ENCODE measurements at regions not wholly inside any gene's neighbourhood (a gene's known extent, or its start where the extent isn't known, plus 50 kb on each side); places are given as distances from the start of the nearest gene placed in this dataset.

GRCh38 chr2:45191976-45192375 is 182.7 kb upstream of the SIX2 start:
- peak; percentile 65 for DNase-seq (ENCODE audit: low read depth)
- TF ChIP-seq CTCF (IDR thresholded peaks at IDR 0.05; ENCODE audit: insufficient read depth, low read length) = no peak
- no peak overlapping the region for H3K4me3 ChIP-seq (ENCODE audit: low read depth, low read length)

GRCh38 chr2:45191146-45191863 is 182.1 kb upstream of the SIX2 start:
- H3K4me3 ChIP-seq (ENCODE audit: low read depth, low read length) = no peak overlapping the region
- no peak for DNase-seq (ENCODE audit: low read depth)
- no peak for TF ChIP-seq CTCF (IDR thresholded peaks at IDR 0.05; ENCODE audit: insufficient read depth, low read length)

DNA sequence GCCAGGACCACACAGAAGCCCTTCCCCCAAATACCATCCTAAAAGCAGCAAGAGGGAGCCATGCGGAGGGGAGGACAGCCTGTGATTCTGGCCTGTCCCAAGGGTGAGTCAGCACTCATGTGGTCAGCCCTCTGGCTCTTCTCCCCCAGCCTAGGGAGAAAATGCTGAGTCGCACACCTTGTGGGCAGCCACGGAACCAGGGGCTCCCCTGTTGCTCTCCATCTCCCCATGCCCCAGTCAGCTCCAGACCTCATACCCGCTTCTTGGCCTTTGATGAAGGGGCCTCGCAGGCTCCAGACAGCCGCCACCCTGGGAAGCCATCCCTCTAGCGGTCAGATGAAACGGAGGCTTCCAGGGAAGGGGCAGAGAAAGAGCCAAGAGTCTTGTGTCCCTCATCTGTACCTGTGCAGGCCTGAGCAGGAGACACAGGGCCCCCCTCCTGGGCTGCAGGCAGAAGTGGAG is 181.3 kb upstream of the SIX2 start:
- no peak overlapping the region for H3K4me3 ChIP-seq (ENCODE audit: low read depth, low read length)
- TF ChIP-seq CTCF (IDR thresholded peaks at IDR 0.05; ENCODE audit: insufficient read depth, low read length) = peak; percentile 5
- peak; percentile 57 for DNase-seq (ENCODE audit: low read depth)

DNA sequence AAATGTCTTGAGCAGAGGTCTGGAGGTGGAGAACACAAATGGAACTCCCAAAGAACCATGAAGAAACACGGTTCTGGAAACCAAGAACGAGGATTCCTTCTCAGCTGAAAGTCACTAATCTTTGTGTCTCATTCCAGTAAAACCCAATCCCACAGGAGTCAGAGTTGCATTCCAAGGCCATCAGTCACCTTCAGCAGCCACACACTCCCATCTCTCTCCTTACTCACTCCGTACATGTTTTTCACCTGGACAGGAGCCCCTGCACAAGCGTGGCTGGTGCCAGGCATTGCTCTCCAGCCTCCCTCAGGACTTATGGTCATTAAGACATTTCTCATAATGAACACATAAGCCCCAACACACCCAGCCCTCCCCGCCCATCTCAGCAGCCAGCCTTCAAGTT is 175.4 kb upstream of the SIX2 start:
- peak; percentile 75 for DNase-seq (ENCODE audit: low read depth)
- no peak overlapping the region for H3K4me3 ChIP-seq (ENCODE audit: low read depth, low read length)
- TF ChIP-seq CTCF (IDR thresholded peaks at IDR 0.05; ENCODE audit: insufficient read depth, low read length) = no peak

DNA sequence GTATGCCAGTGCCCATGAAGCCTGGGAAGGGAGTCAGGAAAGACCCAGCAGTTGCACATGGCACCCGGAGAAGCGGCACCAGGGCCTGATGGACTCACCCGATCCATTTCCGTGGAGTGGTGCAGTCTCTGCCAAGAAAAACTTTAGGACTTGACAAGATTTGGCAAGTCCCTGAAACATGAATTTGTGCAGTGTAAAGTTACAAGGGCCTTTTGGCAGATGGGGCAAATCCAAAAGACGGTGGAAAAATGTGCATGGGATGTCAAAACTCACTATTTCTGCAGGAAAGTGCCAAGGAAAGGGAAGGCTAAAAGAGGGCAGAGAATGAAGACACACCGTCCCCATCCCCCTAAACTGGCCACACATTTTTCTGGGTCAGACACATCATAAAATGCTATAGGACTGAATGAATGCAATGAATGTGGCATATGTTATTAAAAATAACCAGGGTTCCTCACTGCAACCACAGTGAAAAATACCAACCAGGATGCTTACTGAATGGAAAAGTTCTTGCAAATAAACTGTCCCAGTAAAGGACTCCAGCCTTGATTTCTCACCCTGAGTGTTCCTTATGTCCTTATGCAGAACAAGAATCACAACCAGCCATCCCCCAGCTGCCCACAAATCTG is 173.5 kb upstream of the SIX2 start:
- DNase-seq (ENCODE audit: low read depth) = peak; percentile 93
- TF ChIP-seq CTCF (IDR thresholded peaks at IDR 0.05; ENCODE audit: insufficient read depth, low read length) = no peak
- H3K4me3 ChIP-seq (ENCODE audit: low read depth, low read length) = no peak overlapping the region

DNA sequence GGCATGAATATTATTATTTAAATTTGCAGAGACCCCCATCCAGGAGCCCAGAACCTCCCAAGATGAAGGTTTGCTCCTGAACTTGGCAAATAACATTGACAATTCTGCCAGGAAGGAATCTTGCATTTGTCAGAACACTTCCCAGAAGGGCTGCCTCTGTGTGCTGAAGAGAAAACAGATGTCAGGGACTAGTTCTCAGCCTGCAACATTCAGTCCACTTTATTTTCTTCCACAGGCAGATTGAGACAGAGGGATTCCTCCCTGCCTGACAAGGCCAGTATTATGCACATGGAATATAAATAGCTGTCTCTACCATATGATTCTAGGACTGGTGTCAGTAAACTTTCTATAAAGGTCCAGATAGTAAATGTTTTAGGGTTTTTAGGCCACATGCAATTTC is 171.5 kb upstream of the SIX2 start:
- no peak for TF ChIP-seq CTCF (IDR thresholded peaks at IDR 0.05; ENCODE audit: insufficient read depth, low read length)
- peak; percentile 77 for DNase-seq (ENCODE audit: low read depth)
- no peak overlapping the region for H3K4me3 ChIP-seq (ENCODE audit: low read depth, low read length)
